Bronchial epithelial cell (primary cell): ENCODE measurements at regions not wholly inside any gene's neighbourhood (a gene's known extent, or its start where the extent isn't known, plus 50 kb on each side); places are given as distances from the start of the nearest gene placed in this dataset.

Source experiments
- DNase-seq: peaks from one replicate; pipeline ENCODE4 v3.0.0-alpha.2; 2010; ENCODE audit warnings: low read depth
- FAIRE-seq: peaks from 2 replicates; lab custom pipeline; 2011; peaks lifted over from hg19 to GRCh38; lab: Jason Lieb, UNC
- H3K27me3 ChIP-seq: 2 replicates; pipeline ENCODE4 v1.5.1; 2011; ENCODE audit warnings: low read length; ENCODE audit not compliant: control insufficient read depth, insufficient read depth
- H3K36me3 ChIP-seq: 2 replicates; pipeline ENCODE4 v1.5.1; 2011; ENCODE audit warnings: low read length; ENCODE audit not compliant: control insufficient read depth, insufficient read depth
- H3K4me3 ChIP-seq: 2 replicates; pipeline ENCODE4 v1.5.1; 2011; ENCODE audit warnings: mild to moderate bottlenecking, low read depth, low read length, control low read depth
- TF ChIP-seq, protein P1 (sequence below): IDR thresholded peaks from 2 replicates; pipeline ENCODE4 v1.5.1; 2011; ENCODE audit warnings: mild to moderate bottlenecking, moderate library complexity, low read length, control low read depth, inconsistent platforms; ENCODE audit not compliant: insufficient read depth, severe bottlenecking

GRCh38 chr2:42918671-42919318, 126.4 kb upstream of the HAAO start:
- H3K36me3 ChIP-seq, result no peaks in the 10 kb centered on the region
- peaks cover 1% of the 10 kb centered on the region for H3K27me3 ChIP-seq
- H3K4me3 ChIP-seq, result no peak overlapping the region
- FAIRE-seq (no peak), DNase-seq (no peak)
- TF ChIP-seq, protein P1, sequence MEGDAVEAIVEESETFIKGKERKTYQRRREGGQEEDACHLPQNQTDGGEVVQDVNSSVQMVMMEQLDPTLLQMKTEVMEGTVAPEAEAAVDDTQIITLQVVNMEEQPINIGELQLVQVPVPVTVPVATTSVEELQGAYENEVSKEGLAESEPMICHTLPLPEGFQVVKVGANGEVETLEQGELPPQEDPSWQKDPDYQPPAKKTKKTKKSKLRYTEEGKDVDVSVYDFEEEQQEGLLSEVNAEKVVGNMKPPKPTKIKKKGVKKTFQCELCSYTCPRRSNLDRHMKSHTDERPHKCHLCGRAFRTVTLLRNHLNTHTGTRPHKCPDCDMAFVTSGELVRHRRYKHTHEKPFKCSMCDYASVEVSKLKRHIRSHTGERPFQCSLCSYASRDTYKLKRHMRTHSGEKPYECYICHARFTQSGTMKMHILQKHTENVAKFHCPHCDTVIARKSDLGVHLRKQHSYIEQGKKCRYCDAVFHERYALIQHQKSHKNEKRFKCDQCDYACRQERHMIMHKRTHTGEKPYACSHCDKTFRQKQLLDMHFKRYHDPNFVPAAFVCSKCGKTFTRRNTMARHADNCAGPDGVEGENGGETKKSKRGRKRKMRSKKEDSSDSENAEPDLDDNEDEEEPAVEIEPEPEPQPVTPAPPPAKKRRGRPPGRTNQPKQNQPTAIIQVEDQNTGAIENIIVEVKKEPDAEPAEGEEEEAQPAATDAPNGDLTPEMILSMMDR, result no peak

DNA sequence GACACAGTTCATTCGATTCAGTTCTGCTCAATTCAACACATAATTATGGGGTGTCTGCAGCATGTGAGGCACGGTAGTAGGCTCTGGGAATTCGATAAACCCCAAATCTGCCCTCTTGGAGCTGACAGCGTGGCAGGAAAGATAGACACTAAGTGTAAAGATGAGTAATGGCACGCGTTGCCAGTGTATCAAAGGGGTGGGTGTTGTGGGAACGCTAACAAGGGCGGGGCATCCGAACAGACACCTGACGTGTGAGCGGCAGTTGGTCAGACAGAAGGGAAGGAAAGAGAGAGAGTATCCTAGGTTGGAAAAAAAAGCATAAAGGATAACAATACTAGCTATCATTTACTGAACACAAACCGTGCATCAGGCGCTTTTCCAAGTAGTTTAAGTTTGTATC, 125.7 kb upstream of the HAAO start:
- FAIRE-seq (no peak), DNase-seq (no peak)
- peaks cover 1% of the 10 kb centered on the region for H3K27me3 ChIP-seq
- no peaks in the 10 kb centered on the region for H3K36me3 ChIP-seq
- TF ChIP-seq, protein P1, result no peak
- H3K4me3 ChIP-seq, result no peak overlapping the region

DNA sequence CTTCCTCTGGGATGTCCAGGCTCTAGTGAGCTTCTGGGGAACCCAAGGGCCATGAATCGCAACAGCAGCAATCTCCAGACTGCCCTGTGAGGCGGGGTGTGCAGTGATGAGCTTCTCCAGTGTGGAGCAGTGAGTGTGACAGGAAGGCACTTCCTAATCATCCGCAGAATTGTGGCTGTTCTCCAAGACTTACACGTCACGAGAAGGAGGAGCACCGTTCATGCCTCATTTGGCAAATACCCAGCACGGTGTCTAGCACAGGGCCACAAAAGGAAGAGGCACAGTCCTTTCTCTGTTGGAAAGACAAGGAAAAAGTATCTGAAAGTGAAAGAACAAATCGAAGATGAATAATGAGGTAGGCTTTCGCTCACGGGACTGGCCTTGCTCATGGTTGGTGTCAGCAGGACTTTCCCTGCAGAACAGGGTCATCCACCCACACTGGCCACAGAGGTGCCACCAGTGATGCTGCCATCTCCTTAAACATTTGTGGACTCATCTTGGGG, 125.1 kb upstream of the HAAO start:
- DNase-seq, result no peak
- no peak for FAIRE-seq
- Histone ChIP-seq H3K4me3 (no peak overlapping the region), H3K27me3 (peaks cover 1% of the 10 kb centered on the region), H3K36me3 (no peaks in the 10 kb centered on the region)
- TF ChIP-seq, protein P1, result no peak

GRCh38 chr2:42916324-42916723, 123.9 kb upstream of the HAAO start:
- DNase-seq (no peak), FAIRE-seq (no peak)
- peaks cover 1% of the 10 kb centered on the region for H3K27me3 ChIP-seq
- TF ChIP-seq, protein P1, result no peak
- H3K36me3 ChIP-seq, result no peaks in the 10 kb centered on the region
- H3K4me3 ChIP-seq, result no peak overlapping the region

- Histone ChIP-seq H3K4me3 (no peak overlapping the region), H3K27me3 (peaks cover 1% of the 10 kb centered on the region), H3K36me3 (no peaks in the 10 kb centered on the region)
- no peak for DNase-seq
- FAIRE-seq, result no peak
- TF ChIP-seq, protein P1, result no peak
Observed at GRCh38 chr2:42914860-42915259, 122.5 kb upstream of the HAAO start.

- no peaks in the 10 kb centered on the region for H3K36me3 ChIP-seq
Observed at GRCh38 chr2:42914314-42914713, 121.9 kb upstream of the HAAO start.

More at GRCh38 chr2:42914314-42914713, 121.9 kb upstream of the HAAO start:
- DNase-seq, result no peak
- TF ChIP-seq, protein P1, result no peak
- FAIRE-seq, result no peak
- H3K27me3 ChIP-seq, result peaks cover 1% of the 10 kb centered on the region
- H3K4me3 ChIP-seq, result no peak overlapping the region
